Body of pancreas (tissue), 4 donors: ENCODE measurements at regions not wholly inside any gene's neighbourhood (a gene's known extent, or its start where the extent isn't known, plus 50 kb on each side); places are given as distances from the start of the nearest gene placed in this dataset.

Source experiments
- ATAC-seq: fragments of 150-250 bp; one replicate; pipeline ENCODE4 v1.9.1; 2016
- DNase-seq, 4 donors: peaks; one replicate each; pipeline ENCODE4 v3.0.0-alpha.2; 2019
- H3K27ac ChIP-seq, 4 donors: fragments of 200-600 bp; sonication (generic); 1 replicate in 3 of 4; 2 replicates in 1 of 4; pipeline versions ENCODE4 v1.5.1 to v1.6.1; 2016 to 2019; ENCODE audit warnings: mild to moderate bottlenecking in 1 of 4, mixed read lengths in 1 of 4, moderate library complexity in 1 of 4
- H3K27me3 ChIP-seq, 2 donors: fragments of 200-600 bp; sonication (generic); one replicate each; pipeline ENCODE4 v1.6.0; 2016; ENCODE audit warnings: mild to moderate bottlenecking in 1 of 2
- H3K36me3 ChIP-seq, 2 donors: fragments of 200-600 bp; sonication (generic); replicated peaks in 1 of 2; 2 replicates each; pipeline ENCODE4 v1.5.1; 2016; ENCODE audit warnings: low read depth in 2 of 2; ENCODE audit not compliant: insufficient read depth in 1 of 2
- H3K4me1 ChIP-seq: fragments of 200-600 bp; sonication (generic); one replicate; pipeline ENCODE4 v1.6.0; 2016
- H3K4me3 ChIP-seq, 2 donors: fragments of 200-600 bp; sonication (generic); 1 replicate in 1 of 2; 2 replicates in 1 of 2; pipeline ENCODE4 v1.5.1; 2016 to 2019
- H3K9me3 ChIP-seq, 3 donors: fragments of 200-600 bp; sonication (generic); 1 replicate in 2 of 3; 2 replicates in 1 of 3; pipeline ENCODE4 v1.5.1; 2016
- CTCF ChIP-seq, 7 experiments: fragments of 450-650 bp in 4 of 7; fragments of 200-600 bp in 3 of 7; sonication (generic) in 3 of 7; IDR thresholded peaks; one replicate each; pipeline ENCODE4 v1.5.1; 2016 to 2019; ENCODE audit warnings: antibody characterized with exemption in 7 of 7
- POLR2A ChIP-seq, 3 donors: fragments of 450-650 bp; IDR thresholded peaks; one replicate each; pipeline ENCODE4 v1.6.1; 2016; ENCODE audit warnings: antibody characterized with exemption in 3 of 3, mild to moderate bottlenecking in 2 of 3
- WGBS, 2 donors: methylation state at CpG; one replicate each; pipeline ENCODE4 v1.1.5; 2017; 5-methylcytosine and 5-hydroxymethylcytosine counted together
- intact Hi-C: fragments of 100-400 bp; cut with DNase I; formaldehyde crosslinking; loops from one replicate; pipeline ENCODE4 v1.15.1; 2023

GRCh38 chr3:72157748-72158638 is 373.0 kb upstream of the PROK2 start:
- Histone ChIP-seq H3K4me1 (peaks cover 14% of the 10 kb centered on the region), H3K9me3 (no peaks in the 10 kb centered on the region), H3K27me3 (no peaks in the 10 kb centered on the region), H3K36me3 (no peaks in the 10 kb centered on the region), H3K4me3 (no peak overlapping the region), H3K27ac (no peak overlapping the region)
- DNase-seq: no peak
- no peak for ATAC-seq
- intact Hi-C loops: no loop called here
- 85 to 97% methylated on average over 7 of the region's 7 CpGs for WGBS, 2 donors
- TF ChIP-seq CTCF (IDR thresholded peaks at IDR 0.05) (no peak), POLR2A (IDR thresholded peaks at IDR 0.05) (no peak)

GRCh38 chr3:72155391-72156064 is 370.6 kb upstream of the PROK2 start:
- TF ChIP-seq POLR2A (IDR thresholded peaks at IDR 0.05): no peak
- TF ChIP-seq CTCF (IDR thresholded peaks at IDR 0.05): no peak
- Histone ChIP-seq H3K4me1 (peaks cover 39% of the 10 kb centered on the region), H3K4me3 (no peak overlapping the region), H3K9me3 (no peaks in the 10 kb centered on the region), H3K27me3 (no peaks in the 10 kb centered on the region), H3K36me3 (no peaks in the 10 kb centered on the region), H3K27ac (peak overlapping the region in 1 of 4 donors; percentile 22)
- ATAC-seq (peak; percentile 36), DNase-seq (peak; percentile 22 to 69 (median 57))
- intact Hi-C loops: no loop called here
- WGBS, 2 donors: 53 to 54% methylated on average over 12 of the region's 12 CpGs

GRCh38 chr3:72154391-72155335 is 369.7 kb upstream of the PROK2 start:
- DNase-seq (no peak), ATAC-seq (no peak)
- 88 to 93% methylated on average over 4 of the region's 4 CpGs for WGBS, 2 donors
- TF ChIP-seq POLR2A (IDR thresholded peaks at IDR 0.05): no peak
- no peak for TF ChIP-seq CTCF (IDR thresholded peaks at IDR 0.05)
- Histone ChIP-seq H3K9me3 (no peaks in the 10 kb centered on the region), H3K4me3 (no peak overlapping the region), H3K27me3 (no peaks in the 10 kb centered on the region), H3K4me1 (peaks cover 45% of the 10 kb centered on the region), H3K27ac (no peak overlapping the region), H3K36me3 (no peaks in the 10 kb centered on the region)
- intact Hi-C loops: no loop called here

- no peak overlapping the region for H3K4me3 ChIP-seq
- no peak for TF ChIP-seq CTCF (IDR thresholded peaks at IDR 0.05)
- TF ChIP-seq POLR2A (IDR thresholded peaks at IDR 0.05): no peak
Measured at GRCh38 chr3:72153477-72154314, 368.7 kb upstream of the PROK2 start.

More at GRCh38 chr3:72153477-72154314, 368.7 kb upstream of the PROK2 start:
- DNase-seq (no peak), ATAC-seq (no peak)
- H3K27me3 ChIP-seq: no peaks in the 10 kb centered on the region
- peaks cover 45% of the 10 kb centered on the region for H3K4me1 ChIP-seq
- WGBS, 2 donors: 80 to 83% methylated on average over 6 of the region's 6 CpGs
- no peaks in the 10 kb centered on the region for H3K9me3 ChIP-seq
- intact Hi-C loops: no loop called here
- H3K27ac ChIP-seq: peak overlapping the region; percentile 11 to 47 (median 44)
- no peaks in the 10 kb centered on the region for H3K36me3 ChIP-seq
